HG03039 (cell line): ENCODE measurements at regions not wholly inside any gene's neighbourhood (a gene's known extent, or its start where the extent isn't known, plus 50 kb on each side); places are given as distances from the start of the nearest gene placed in this dataset.
"Not testable (repeated sequence)": the region's sequence is repeated elsewhere in the genome, so short reads cannot be mapped to it uniquely, and the experiment has no call there.

Experiments
- ATAC-seq: cut with Tn5 transposase; IDR thresholded peaks from one replicate; pipeline ENCODE4 v1.9.1; 2021; ENCODE audit warnings: mild to moderate bottlenecking, moderate library complexity; ENCODE audit not compliant: unreplicated experiment

GRCh38 chr2:195117011-195117410 is 540.0 kb upstream of the SLC39A10 start:
- no peak for ATAC-seq

GRCh38 chr2:195115738-195116137 is 541.3 kb upstream of the SLC39A10 start:
- ATAC-seq = no peak

- no peak for ATAC-seq
Observed at GRCh38 chr2:195108182-195108581, 548.8 kb upstream of the SLC39A10 start.

- ATAC-seq = no peak
Observed at GRCh38 chr2:195106681-195107380, 550.2 kb upstream of the SLC39A10 start.

GRCh38 chr2:195105581-195105980 is 551.4 kb upstream of the SLC39A10 start:
- no peak for ATAC-seq

GRCh38 chr2:195094330-195094729 is 562.7 kb upstream of the SLC39A10 start:
- peak; percentile 59 for ATAC-seq

- no peak for ATAC-seq
Observed at GRCh38 chr2:195092341-195092740, 564.7 kb upstream of the SLC39A10 start.

GRCh38 chr2:195072806-195073205 is 584.2 kb upstream of the SLC39A10 start:
- not testable (repeated sequence) for ATAC-seq

- no peak for ATAC-seq
Observed at GRCh38 chr2:195057001-195057400, 600.0 kb upstream of the SLC39A10 start.

- ATAC-seq = no peak
Observed at GRCh38 chr2:195055996-195056395, 601.0 kb upstream of the SLC39A10 start.

- ATAC-seq = no peak
Observed at GRCh38 chr2:195051401-195051800, 605.6 kb upstream of the SLC39A10 start.

- peak; percentile 91 for ATAC-seq
Observed at GRCh38 chr2:195049372-195050031, 607.5 kb upstream of the SLC39A10 start.

GRCh38 chr2:195047955-195048354 is 609.1 kb upstream of the SLC39A10 start:
- no peak for ATAC-seq

- no peak for ATAC-seq
Observed at GRCh38 chr2:195044801-195045200, 612.2 kb upstream of the SLC39A10 start.

- no peak for ATAC-seq
Observed at GRCh38 chr2:195038153-195038552, 618.9 kb upstream of the SLC39A10 start.

- no peak for ATAC-seq
Observed at GRCh38 chr2:195037045-195037444, 620.0 kb upstream of the SLC39A10 start.

- no peak for ATAC-seq
Observed at GRCh38 chr2:195031411-195031810, 625.6 kb upstream of the SLC39A10 start.

GRCh38 chr2:195029804-195030654 is 627.0 kb upstream of the SLC39A10 start:
- ATAC-seq = no peak

GRCh38 chr2:195027947-195028346 is 629.1 kb upstream of the SLC39A10 start:
- ATAC-seq = no peak

GRCh38 chr2:195026261-195026660 is 630.8 kb upstream of the SLC39A10 start:
- no peak for ATAC-seq

- no peak for ATAC-seq
Observed at GRCh38 chr2:195022508-195022830, 634.6 kb upstream of the SLC39A10 start.
